ENCODE measurements at regions not wholly inside any gene's neighbourhood (a gene's known extent, or its start where the extent isn't known, plus 50 kb on each side); places are given as distances from the start of the nearest gene placed in this dataset.
A peak's percentile ranks its signal among the peaks of the same experiment; 100 is the strongest.

DNA sequence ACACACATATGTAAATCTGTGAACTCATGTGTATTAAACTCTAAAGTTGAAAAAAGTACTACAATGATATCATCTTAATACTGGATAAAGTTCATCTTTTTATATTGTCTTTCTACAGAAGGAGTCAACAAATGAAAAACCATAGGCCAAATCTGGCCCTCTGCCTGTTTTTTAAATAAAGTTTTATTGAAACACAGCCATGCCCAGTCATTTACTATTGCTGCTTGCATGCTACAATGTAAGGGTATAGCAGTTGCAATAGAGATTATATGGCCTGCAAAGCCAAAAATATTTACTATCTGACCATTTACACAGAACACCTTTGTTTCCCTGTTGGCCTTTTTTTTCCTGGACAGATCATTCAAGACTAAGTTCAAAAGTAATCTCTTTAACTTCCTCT, 374.6 kb upstream of the ARID1B start:
- no peak for DNase-seq

GRCh38 chr6:156402227-156402626, 375.0 kb upstream of the ARID1B start:
- DNase-seq, result no peak

GRCh38 chr6:156400487-156400886, 376.7 kb upstream of the ARID1B start:
- no peak for DNase-seq

- no peak for DNase-seq
Measured at GRCh38 chr6:156398966-156399365, 378.2 kb upstream of the ARID1B start.

- no peak for DNase-seq
Measured at GRCh38 chr6:156398371-156398770, 378.8 kb upstream of the ARID1B start.

DNA sequence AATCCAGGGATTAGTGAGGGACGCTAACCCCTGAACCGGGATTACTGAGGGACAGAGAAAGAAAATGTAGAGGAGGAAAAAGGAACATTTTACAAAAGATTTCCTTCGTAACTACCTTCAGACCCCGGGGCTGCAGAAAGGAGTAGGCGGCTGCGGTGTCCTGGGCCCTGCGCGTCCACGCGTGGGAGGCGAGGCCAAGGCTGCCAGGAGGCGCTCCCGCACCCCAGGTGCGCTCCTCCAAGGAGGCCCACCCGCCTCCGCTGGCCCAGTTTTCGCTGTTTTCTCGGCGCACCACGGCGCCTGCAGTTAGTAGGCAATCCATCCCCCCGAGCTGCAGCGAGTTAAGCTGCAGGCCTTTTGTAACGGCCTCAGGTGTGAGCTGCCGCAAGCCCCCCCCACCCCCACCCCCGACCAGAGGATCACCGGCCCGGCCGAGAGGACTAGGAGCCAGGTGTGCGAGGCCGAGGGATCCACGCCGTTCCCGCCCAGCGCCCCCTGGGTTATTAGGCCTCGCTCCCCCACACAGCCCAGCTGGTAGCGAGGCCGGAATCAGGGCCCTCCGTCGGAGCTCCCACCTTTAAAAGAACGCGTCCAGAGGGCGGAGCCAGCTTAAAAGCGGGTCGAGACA, 380.3 kb upstream of the ARID1B start:
- no peak for DNase-seq

DNA sequence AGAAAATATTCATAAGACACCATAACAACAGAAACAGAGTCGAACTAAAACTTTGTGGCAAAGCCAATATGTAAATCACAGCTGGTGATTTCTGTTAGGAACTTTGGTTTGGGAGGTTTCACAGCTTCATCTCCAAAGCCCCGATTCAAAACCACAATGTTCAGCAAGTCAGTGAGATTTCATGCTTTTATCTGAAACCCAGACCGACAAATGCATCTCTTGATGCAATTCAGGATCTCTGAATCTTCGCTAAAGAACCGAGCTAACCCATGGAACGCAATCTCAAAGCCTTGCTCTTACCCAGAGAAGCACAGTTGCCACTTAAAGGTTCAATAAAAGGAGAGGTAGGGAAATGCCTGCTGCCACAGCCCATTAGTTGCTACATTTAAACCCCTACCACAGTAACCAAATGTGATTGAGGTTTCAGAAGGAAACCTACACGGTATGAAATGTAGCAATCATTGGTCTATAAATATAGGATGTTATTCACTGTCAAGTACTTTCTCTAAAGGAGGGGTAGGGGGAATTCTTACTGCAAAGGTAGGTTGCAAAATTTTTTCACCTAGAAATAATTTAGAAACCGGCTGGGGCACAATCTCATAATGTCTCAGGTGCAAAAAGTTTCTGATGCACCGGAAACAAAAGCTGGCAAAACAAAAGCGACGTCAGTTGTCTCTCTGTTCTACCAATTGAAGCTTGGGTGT, 381.0 kb upstream of the ARID1B start:
- no peak for DNase-seq

DNA sequence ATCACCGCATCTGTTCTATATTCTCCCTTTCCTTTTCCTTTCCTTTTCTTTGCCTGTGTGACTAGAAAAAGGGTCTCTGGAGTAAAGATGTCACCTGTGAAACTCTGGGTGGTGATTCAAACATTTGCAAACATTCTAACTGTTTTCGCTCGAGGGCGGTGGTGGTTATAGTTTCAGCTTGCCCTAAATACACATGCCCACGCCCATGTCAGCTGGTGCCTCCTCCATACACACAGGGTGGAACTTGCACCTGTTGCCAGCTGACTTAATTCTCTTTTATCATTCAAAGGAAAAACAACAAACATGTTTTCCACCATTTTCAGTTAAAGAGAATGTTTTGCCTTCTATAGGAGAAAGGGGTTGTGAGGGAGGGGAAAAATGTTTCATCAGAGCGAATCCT, 381.9 kb upstream of the ARID1B start:
- no peak for DNase-seq

DNA sequence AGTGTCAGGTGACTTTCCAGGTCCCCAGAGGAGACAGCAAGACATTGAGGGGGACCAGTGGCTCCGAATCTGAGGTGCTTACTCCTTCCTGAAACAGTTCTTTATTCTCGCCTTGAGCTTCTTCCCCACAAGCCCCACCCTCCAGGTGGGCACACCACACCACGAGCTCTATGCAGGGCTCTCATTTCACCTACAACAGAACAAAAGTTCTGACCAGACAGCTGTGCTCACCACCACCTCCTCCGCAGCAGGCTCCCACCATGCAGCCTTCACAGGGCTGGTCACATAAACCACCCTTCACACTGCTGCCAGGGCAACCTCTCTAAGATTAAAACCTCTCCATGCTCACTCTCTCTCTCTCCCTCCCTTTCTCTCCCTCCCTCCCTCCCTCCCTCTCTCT, 384.5 kb upstream of the ARID1B start:
- DNase-seq, result no peak

- no peak for DNase-seq
Measured at GRCh38 chr6:156391977-156392376, 385.2 kb upstream of the ARID1B start.

DNA sequence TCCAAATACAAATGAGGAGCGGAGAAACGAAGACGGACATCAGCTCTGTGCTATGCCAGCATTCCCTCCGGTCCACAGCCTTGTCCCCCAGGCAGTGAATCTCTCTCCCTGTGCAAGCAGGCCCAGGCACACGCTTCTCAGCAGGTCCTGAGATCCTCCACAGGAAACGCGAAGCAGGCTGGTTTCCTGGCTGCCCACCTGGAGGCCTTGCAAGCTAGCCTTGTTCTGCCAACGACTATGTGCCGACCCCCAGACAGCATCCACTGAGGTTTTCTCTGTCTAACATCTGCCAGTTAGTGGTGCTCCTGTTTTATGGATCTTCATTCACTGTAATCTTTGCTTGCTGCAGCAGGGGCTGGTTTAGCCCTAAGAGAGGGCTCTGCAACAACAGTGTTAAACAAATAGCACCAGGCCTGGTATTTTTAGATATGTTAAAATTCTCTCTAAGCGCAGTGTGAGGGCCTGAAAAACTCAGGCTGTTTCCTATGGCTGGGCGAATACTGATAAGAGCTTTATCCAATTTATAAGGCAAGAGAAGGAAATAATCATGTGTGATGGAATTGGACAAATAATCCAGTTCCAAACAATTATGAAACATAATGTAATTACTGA, 386.0 kb upstream of the ARID1B start:
- DNase-seq, result no peak

DNA sequence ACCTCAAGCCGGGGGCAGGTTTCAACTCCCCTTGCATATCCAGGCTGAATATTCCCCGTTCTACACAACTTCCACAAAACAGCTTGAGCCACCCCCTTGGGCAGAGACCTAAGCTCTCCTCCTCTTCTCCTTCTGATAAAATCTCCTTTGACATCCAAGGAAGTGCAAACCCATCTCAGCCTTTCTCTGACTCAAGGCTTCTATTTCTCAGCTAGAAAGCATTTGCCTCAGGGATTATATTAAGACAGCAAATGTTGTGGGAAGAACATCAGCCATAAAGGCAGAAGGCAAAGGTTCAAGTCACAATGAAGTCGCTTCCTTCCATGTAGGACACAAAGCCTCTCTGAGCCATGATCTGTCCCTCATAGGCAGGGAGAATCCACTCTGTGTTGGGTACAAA, 386.6 kb upstream of the ARID1B start:
- no peak for DNase-seq

- DNase-seq, result no peak
Measured at GRCh38 chr6:156389296-156389695, 387.9 kb upstream of the ARID1B start.

DNA sequence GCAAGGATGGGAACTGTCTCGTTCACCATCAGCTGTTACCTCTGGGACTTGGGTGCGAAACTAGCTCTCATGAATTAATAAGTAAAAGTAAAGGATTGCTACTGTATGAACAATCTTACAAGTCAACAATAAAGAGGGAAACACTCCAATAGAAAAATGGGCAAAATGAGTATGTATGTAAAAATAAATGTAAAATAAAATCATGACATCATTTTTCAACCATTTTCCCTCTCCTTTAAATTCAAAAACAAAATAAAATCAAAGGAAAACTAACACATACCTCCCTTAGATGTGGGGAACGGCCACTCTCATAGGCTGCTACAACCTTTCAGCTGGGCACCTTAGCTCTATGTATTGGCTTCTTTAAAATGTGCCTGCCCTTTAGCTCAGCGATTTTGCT, 389.7 kb upstream of the ARID1B start:
- no peak for DNase-seq

DNA sequence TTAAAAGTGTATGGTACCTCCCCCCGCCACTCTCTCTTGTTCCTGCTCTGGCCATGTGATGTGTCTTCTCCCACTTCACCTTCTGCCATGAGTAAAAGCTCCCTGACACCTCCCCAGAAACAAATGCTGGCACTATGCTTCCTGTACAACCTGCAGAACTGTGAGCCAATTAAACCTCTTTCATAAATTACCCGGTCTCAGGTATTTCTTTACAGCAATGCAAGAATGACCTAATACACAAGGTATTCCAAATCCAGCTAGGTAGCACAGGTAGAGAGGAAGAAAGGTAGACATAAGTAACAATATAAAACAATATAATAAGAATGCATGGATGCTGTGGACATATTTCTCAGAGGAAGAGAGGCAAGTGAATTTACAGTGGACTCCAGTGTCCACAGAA, 394.1 kb upstream of the ARID1B start:
- DNase-seq, result no peak

DNA sequence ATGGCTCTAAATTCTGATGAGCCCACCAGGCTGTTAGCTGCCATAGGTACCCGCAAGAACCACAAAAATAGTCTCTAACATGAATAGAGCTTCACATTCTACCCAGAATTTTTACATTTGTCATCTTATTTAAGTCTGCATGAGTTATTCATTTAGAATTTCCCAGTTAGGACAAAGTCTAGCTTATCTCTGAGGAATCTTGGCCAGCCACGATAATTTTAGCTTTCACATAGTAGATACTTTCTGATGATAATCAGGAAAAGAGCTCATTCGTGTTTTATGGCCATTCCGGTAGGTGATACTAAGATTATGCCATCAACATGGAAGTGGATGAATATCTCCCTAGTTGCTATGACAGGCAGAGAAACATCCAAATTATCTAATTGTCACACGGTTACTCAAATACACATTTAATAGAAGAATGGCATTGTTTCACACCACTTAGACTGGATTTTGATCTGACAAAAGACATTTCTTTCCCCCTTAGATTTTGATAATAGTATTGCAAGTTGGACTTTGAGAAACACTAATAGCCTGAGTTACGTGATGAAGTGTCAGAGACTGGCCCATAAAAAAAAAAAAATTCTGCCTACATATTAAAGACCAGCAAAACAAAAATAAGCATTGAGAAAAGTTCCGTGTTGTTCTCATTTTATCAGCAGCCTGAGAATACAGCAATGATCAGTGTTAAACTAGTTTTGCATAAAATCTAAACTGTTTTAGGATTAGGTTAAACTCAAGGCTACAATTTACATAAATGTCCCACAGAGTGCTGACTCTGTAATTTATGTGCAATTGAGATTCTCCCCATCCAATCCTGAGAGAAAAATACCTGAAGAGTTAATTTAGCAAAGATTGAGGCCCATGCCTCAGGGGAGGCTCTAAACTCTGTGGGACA, 397.5 kb upstream of the ARID1B start:
- DNase-seq, result no peak

DNA sequence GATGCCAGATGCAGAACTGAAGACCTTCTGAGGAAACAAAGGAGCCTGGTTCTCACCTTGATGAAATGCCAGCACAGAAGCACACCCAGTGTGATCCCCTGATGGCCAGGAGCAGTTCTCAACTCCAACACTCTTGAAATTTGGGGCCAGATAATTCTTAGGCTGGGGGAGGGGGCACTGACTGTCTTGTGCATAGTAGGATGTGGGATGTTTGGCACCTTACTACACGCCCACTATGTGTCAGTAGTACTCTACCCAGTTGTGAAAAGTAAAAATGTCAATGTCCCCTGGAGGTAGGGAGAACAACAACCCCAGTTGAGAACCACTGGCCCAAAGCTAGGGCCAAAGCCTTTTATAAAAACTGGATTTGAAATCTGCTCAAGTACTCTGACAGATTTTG, 398.3 kb upstream of the ARID1B start:
- DNase-seq, result no peak

GRCh38 chr6:156376091-156376490, 401.1 kb upstream of the ARID1B start:
- DNase-seq, result peak in 1 of 4 experiments; percentile 1

DNA sequence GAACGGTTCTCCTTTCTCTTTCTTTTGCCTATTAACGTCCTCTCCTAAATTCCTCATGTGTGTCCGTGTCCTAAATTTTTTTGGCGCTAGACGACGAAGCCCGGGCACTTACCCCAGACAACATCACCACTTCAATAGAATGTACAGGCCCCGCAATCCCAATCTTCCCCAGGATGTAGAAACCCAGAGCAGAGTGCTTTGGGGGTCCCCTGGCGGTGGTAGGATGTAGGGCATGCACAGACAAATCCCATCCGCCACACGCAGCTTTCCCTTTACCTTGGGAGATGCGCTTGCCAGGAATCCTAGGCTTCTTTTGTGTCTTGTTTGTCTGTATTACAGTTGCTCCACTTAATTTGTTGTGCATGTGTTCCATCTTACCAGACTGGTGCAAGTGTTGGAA, 417.3 kb upstream of the ARID1B start:
- no peak for DNase-seq

- DNase-seq, result no peak
Measured at GRCh38 chr6:156352861-156353260, 424.3 kb upstream of the ARID1B start.

- DNase-seq, result no peak
Measured at GRCh38 chr6:156351346-156351966, 425.7 kb upstream of the ARID1B start.

DNA sequence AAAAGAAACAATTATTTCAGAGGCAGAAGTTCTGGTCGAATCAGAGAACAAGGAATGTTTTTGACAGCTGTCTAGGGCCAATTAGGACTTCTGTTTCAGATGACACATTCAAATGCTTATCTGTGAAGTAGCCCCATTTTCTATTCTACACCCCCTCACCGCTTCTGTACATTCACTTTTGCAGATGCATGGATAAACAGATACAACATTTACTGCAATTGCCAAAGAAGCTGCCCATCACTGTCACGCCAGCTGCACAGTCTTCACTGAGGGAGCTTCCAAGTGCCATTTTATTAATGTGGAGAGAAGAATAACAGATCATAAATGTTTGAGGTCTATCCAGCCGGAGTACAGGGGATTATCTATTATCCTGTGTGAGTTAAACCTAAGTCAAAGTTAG, 426.8 kb upstream of the ARID1B start:
- DNase-seq, result no peak

DNA sequence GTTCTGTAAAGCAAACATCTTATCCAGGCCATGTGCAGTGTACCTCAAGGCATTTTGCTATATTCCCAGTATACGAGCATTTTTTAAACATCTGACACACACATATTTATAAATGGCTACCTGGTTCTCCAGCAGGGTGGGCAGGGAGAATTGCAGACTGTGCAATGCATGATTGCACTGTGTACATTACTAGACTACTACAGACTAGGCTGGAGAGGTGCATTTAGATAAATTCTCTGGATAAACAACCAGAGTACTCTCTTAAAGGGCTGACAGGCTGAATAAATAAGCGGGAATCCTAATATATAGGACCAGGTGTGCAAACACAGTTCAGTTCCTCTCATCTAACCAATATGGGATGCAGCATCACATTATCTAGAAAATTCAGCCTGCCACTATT, 428.3 kb upstream of the ARID1B start:
- DNase-seq, result no peak

Data from suppressor macrophage (primary cell).